H1 (cell line): ENCODE measurements at regions not wholly inside any gene's neighbourhood (a gene's known extent, or its start where the extent isn't known, plus 50 kb on each side); places are given as distances from the start of the nearest gene placed in this dataset.

ENCODE experiments used
- CTCF ChIA-PET: fragments of 300-600 bp; sonication (Branson Sonifier 250); formaldehyde crosslinking; loops from one replicate; lab custom pipeline; 2021; ENCODE audit not compliant: partially characterized antibody; lab: Charles Lee
- POLR2A ChIA-PET: fragments of 300-600 bp; sonication (Branson Sonifier 250); formaldehyde crosslinking; loops from one replicate; lab custom pipeline; 2021; ENCODE audit warnings: inconsistent platforms; ENCODE audit not compliant: partially characterized antibody; lab: Charles Lee
- DNase-seq, 2 experiments: peaks; one replicate each; pipeline versions ENCODE4 v3.0.0 to v3.0.0-alpha.2; 2010 to 2022; ENCODE audit warnings: low spot score in 2 of 2, low read depth in 1 of 2, mixed read lengths in 1 of 2
- FAIRE-seq: peaks from 2 replicates; lab custom pipeline; 2011; peaks lifted over from hg19 to GRCh38; lab: Jason Lieb, UNC
- H2AFZ ChIP-seq: 2 replicates; pipeline ENCODE4 v1.8.1; 2012; ENCODE audit warnings: low read length, inconsistent platforms
- H2AK5ac ChIP-seq: 2 replicates; pipeline ENCODE4 v1.6.1; 2013; ENCODE audit warnings: low read depth, low read length
- H2BK120ac ChIP-seq: replicated peaks from 2 replicates; pipeline ENCODE3; 2013; ENCODE audit warnings: low read depth, low read length, inconsistent platforms
- H2BK12ac ChIP-seq: 2 replicates; pipeline ENCODE4 v1.6.1; 2013; ENCODE audit warnings: low read depth, low read length
- H2BK15ac ChIP-seq: 2 replicates; pipeline ENCODE4 v1.6.1; 2013; ENCODE audit warnings: low read length
- H2BK20ac ChIP-seq: 2 replicates; pipeline ENCODE4 v1.6.1; 2013; ENCODE audit warnings: low read length
- H2BK5ac ChIP-seq: 2 replicates; pipeline ENCODE4 v1.6.1; 2013; ENCODE audit warnings: low read depth, low read length
- H3K14ac ChIP-seq: 2 replicates; pipeline ENCODE4 v1.6.1; 2013; ENCODE audit warnings: inconsistent platforms; ENCODE audit not compliant: insufficient read length
- H3K18ac ChIP-seq: 2 replicates; pipeline ENCODE4 v1.6.1; 2013; ENCODE audit warnings: low read length; ENCODE audit errors: extremely low read depth
- H3K23ac ChIP-seq: 2 replicates; pipeline ENCODE4 v1.6.1; 2013; ENCODE audit warnings: inconsistent platforms; ENCODE audit not compliant: insufficient read length
- H3K23me2 ChIP-seq: 2 replicates; pipeline ENCODE4 v1.6.1; 2013; ENCODE audit warnings: low read depth, low read length
- H3K27ac ChIP-seq: 2 replicates; pipeline ENCODE4 v1.6.1; 2011; ENCODE audit warnings: low read depth, low read length, inconsistent platforms
- H3K27me3 ChIP-seq, 4 experiments: replicated peaks in 1 of 4; 1 replicate in 1 of 4; 2 replicates in 3 of 4; pipeline versions ENCODE4 v1.6.1 to v1.8.1; 2011 to 2013; ENCODE audit warnings: low read length in 3 of 4, mild to moderate bottlenecking in 3 of 4, inconsistent platforms in 2 of 4, mixed read lengths in 2 of 4, moderate library complexity in 1 of 4; ENCODE audit not compliant: control insufficient read depth in 3 of 4, insufficient read depth in 3 of 4; ENCODE audit errors: extremely low read depth in 1 of 4
- H3K36me3 ChIP-seq, 4 experiments: 2 replicates each; pipeline versions ENCODE4 v1.6.1 to v1.8.1; 2011 to 2013; ENCODE audit warnings: mild to moderate bottlenecking in 4 of 4, low read length in 3 of 4, moderate library complexity in 2 of 4, control low read depth in 1 of 4, inconsistent platforms in 1 of 4; ENCODE audit not compliant: insufficient read depth in 4 of 4, control insufficient read depth in 2 of 4
- H3K4ac ChIP-seq: replicated peaks from 2 replicates; pipeline ENCODE3; 2013; ENCODE audit warnings: low read length, low read depth, mixed read lengths, inconsistent platforms; ENCODE audit not compliant: insufficient read length
- H3K4me1 ChIP-seq, 4 experiments: replicated peaks in 1 of 4; 1 replicate in 1 of 4; 2 replicates in 3 of 4; pipeline versions ENCODE4 v1.6.1 to v1.8.1; 2011 to 2013; ENCODE audit warnings: low read length in 3 of 4, inconsistent platforms in 2 of 4, mixed read lengths in 1 of 4; ENCODE audit not compliant: insufficient read depth in 4 of 4, control insufficient read depth in 3 of 4
- H3K4me2 ChIP-seq, 2 experiments: 2 replicates each; pipeline versions ENCODE4 v1.6.1 to v1.8.1; 2011 to 2013; ENCODE audit warnings: low read depth in 2 of 2, low read length in 2 of 2, control low read depth in 1 of 2, inconsistent platforms in 1 of 2, mild to moderate bottlenecking in 1 of 2; ENCODE audit not compliant: insufficient read depth in 1 of 2
- H3K4me3 ChIP-seq, 4 experiments: fragments of 200-600, 300-600 bp in 1 of 4; sonication (generic), shearing (Covaris generic), sonication (Bioruptor Twin) in 1 of 4; 2 replicates each; pipeline versions ENCODE4 v1.5.1 to v1.8.1; 2011 to 2016; ENCODE audit warnings: low read length in 4 of 4, low read depth in 3 of 4, control low read depth in 2 of 4, inconsistent platforms in 2 of 4, mild to moderate bottlenecking in 2 of 4, mixed read lengths in 1 of 4, moderate library complexity in 1 of 4; ENCODE audit not compliant: insufficient read depth in 2 of 4; ENCODE audit errors: extremely low read depth in 1 of 4
- H3K56ac ChIP-seq: replicated peaks from 2 replicates; pipeline ENCODE3; 2013; ENCODE audit warnings: low read depth, mild to moderate bottlenecking, mixed read lengths, low read length, inconsistent platforms; ENCODE audit not compliant: insufficient read length
- H3K79me1 ChIP-seq: 2 replicates; pipeline ENCODE4 v1.6.1; 2013; ENCODE audit warnings: low read depth, low read length, control low read depth
- H3K79me2 ChIP-seq, 2 experiments: 2 replicates each; pipeline versions ENCODE4 v1.6.1 to v1.8.1; 2012 to 2013; ENCODE audit warnings: low read length in 2 of 2, mild to moderate bottlenecking in 2 of 2, inconsistent platforms in 1 of 2; ENCODE audit not compliant: insufficient read depth in 2 of 2, control insufficient read depth in 1 of 2
- H3K9ac ChIP-seq, 4 experiments: replicated peaks in 1 of 4; 1 replicate in 1 of 4; 2 replicates in 3 of 4; pipeline versions ENCODE4 v1.6.1 to v1.8.1; 2011 to 2013; ENCODE audit warnings: low read depth in 3 of 4, low read length in 3 of 4, control low read depth in 2 of 4, mild to moderate bottlenecking in 2 of 4, moderate library complexity in 2 of 4, inconsistent platforms in 1 of 4; ENCODE audit errors: extremely low read depth in 1 of 4
- H3K9me3 ChIP-seq, 2 experiments: 2 replicates each; pipeline versions ENCODE4 v1.6.1 to v1.8.1; 2012 to 2013; ENCODE audit warnings: mild to moderate bottlenecking in 2 of 2, moderate library complexity in 2 of 2, control low read depth in 1 of 2, inconsistent platforms in 1 of 2, low read depth in 1 of 2, low read length in 1 of 2, mixed read lengths in 1 of 2; ENCODE audit not compliant: insufficient read depth in 2 of 2
- H4K20me1 ChIP-seq, 2 experiments: replicated peaks in 1 of 2; 2 replicates each; pipeline versions ENCODE3 to v1.8.1; 2011 to 2013; ENCODE audit warnings: inconsistent platforms in 2 of 2, low read length in 2 of 2, mild to moderate bottlenecking in 1 of 2; ENCODE audit not compliant: insufficient read depth in 2 of 2, control insufficient read depth in 1 of 2
- H4K5ac ChIP-seq: 2 replicates; pipeline ENCODE4 v1.6.1; 2013; ENCODE audit warnings: low read length, low read depth, mixed read lengths, inconsistent platforms; ENCODE audit not compliant: insufficient read length
- H4K8ac ChIP-seq: 2 replicates; pipeline ENCODE4 v1.8.0; 2013; ENCODE audit warnings: mild to moderate bottlenecking, moderate library complexity, low read length, inconsistent platforms; ENCODE audit not compliant: insufficient read depth; ENCODE audit errors: extremely low read depth
- H4K91ac ChIP-seq: replicated peaks from 2 replicates; pipeline ENCODE3; 2013; ENCODE audit warnings: low read length, mixed read lengths, inconsistent platforms; ENCODE audit not compliant: insufficient read length
- CEBPB ChIP-seq: IDR thresholded peaks from 2 replicates; pipeline ENCODE4 v1.6.1; 2012; ENCODE audit warnings: low read depth, low read length
- POLR2AphosphoS5 ChIP-seq: IDR thresholded peaks from 2 replicates; pipeline ENCODE4 v1.6.1; 2011; ENCODE audit warnings: low read depth, low read length
- SP2 ChIP-seq: IDR thresholded peaks from 2 replicates; pipeline ENCODE4 v1.6.1; 2012; ENCODE audit warnings: mild to moderate bottlenecking, low read length, inconsistent platforms
- ZNF274 ChIP-seq: IDR thresholded peaks from 2 replicates; pipeline ENCODE4 v1.7.0; 2012; ENCODE audit warnings: low read length, borderline replicate concordance; ENCODE audit errors: extremely low read depth
- WGBS, 2 experiments: shearing (Covaris generic) in 1 of 2; methylation state at CpG; one replicate each; pipeline versions ENCODE4 v1.1.6 to v1.1.7; 2013 to 2015; ENCODE audit warnings: low lambda C conversion rate in 2 of 2, mixed read lengths in 2 of 2, inconsistent platforms in 1 of 2, low coverage in 1 of 2, missing lambda C conversion rate in 1 of 2; ENCODE audit not compliant: insufficient replicate concordance in 2 of 2, insufficient coverage in 1 of 2, insufficient read length in 1 of 2; ENCODE audit errors: extremely low coverage in 1 of 2, missing lambda C conversion rate in 1 of 2; 5-methylcytosine and 5-hydroxymethylcytosine counted together

DNA sequence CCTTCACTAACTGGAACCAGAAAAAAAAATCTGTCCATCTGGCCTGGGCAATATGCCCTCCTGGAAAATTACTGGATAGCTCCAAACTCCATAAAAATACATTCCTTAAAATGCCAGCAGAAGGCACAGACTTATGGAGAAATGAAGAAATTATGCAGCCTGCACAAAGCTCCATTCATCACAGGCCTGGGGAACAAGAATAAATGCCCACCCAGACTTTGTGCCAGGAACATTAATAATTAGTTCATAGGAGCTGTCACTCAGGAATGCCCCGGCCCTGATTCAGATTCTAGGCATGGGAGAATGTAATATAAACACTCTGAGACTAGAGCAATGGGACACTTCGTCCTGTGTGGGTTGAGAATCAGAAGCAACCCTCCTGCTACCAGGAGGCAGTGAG, 199.3 kb downstream of the OTOR start:
- H3K79me1 ChIP-seq, result no peaks in the 10 kb centered on the region
- H2BK20ac ChIP-seq, result no peak overlapping the region
- no peak overlapping the region for H3K27ac ChIP-seq
- H2BK15ac ChIP-seq, result no peak overlapping the region
- H3K18ac ChIP-seq, result no peak overlapping the region
- no peak overlapping the region for H4K5ac ChIP-seq
- H3K4ac ChIP-seq, result no peak overlapping the region
- H3K23ac ChIP-seq, result no peak overlapping the region
- no peak overlapping the region for H2BK120ac ChIP-seq
- H4K91ac ChIP-seq, result no peak overlapping the region
- H3K4me3 ChIP-seq, result no peak overlapping the region
- peaks cover 0 to 6% of the 10 kb centered on the region in 2 experiments; a peak in 1 of 4 replicates for H3K9me3 ChIP-seq
- 86% methylated on average over 2 of the region's 2 CpGs; no CpG with 5 or more reads in 1 of the 2 experiments for WGBS, 2 experiments
- H3K23me2 ChIP-seq, result no peaks in the 10 kb centered on the region
- FAIRE-seq (no peak), DNase-seq (no peak)
- no peak overlapping the region for H3K56ac ChIP-seq
- ChIA-PET POLR2A (no interaction called here), CTCF (no interaction called here)
- TF ChIP-seq SP2 (no peak), CEBPB (no peak), ZNF274 (no peak), POLR2AphosphoS5 (no peak)
- H2BK12ac ChIP-seq, result no peak overlapping the region
- H4K8ac ChIP-seq, result no peak overlapping the region
- no peaks in the 10 kb centered on the region for H3K36me3 ChIP-seq
- H3K4me1 ChIP-seq, result peaks cover 0 to 7% (median 2%) of the 10 kb centered on the region in 4 experiments; a peak in 3 of 7 replicates
- no peak overlapping the region for H2AFZ ChIP-seq
- no peak overlapping the region for H3K4me2 ChIP-seq
- H3K14ac ChIP-seq, result no peak overlapping the region
- no peaks in the 10 kb centered on the region for H3K27me3 ChIP-seq
- H3K79me2 ChIP-seq, result no peaks in the 10 kb centered on the region
- no peak overlapping the region for H2BK5ac ChIP-seq
- no peaks in the 10 kb centered on the region for H4K20me1 ChIP-seq
- no peak overlapping the region for H2AK5ac ChIP-seq
- no peak overlapping the region for H3K9ac ChIP-seq
